Central memory CD8-positive, alpha-beta T cell (primary cell): ENCODE measurements at regions not wholly inside any gene's neighbourhood (a gene's known extent, or its start where the extent isn't known, plus 50 kb on each side); places are given as distances from the start of the nearest gene placed in this dataset.

Experiments
- ATAC-seq: fragments of 150-1000 bp; cut with Tn5 transposase; replicated peaks from 2 replicates; pipeline ENCODE4 v1.10.0; 2022; ENCODE audit warnings: mild to moderate bottlenecking, moderate FRiP score, moderate number of reproducible peaks; ENCODE audit not compliant: poor library complexity, severe bottlenecking; ENCODE audit errors: extremely low read depth
- DNase-seq, 2 donors: peaks; one replicate each; pipeline ENCODE4 v3.0.0; 2021; ENCODE audit warnings: low spot score in 2 of 2
- H3K27ac Mint-ChIP-seq: one replicate; pipeline ENCODE4 v1.8.0; 2022; ENCODE audit warnings: low read depth, mild to moderate bottlenecking, moderate library complexity, mixed read lengths
- H3K27me3 Mint-ChIP-seq: one replicate; pipeline ENCODE4 v1.8.0; 2022; ENCODE audit warnings: mixed read lengths
- H3K36me3 Mint-ChIP-seq: one replicate; pipeline ENCODE4 v1.8.0; 2022; ENCODE audit warnings: mild to moderate bottlenecking, moderate library complexity, mixed read lengths; ENCODE audit not compliant: insufficient read depth
- H3K4me1 Mint-ChIP-seq: one replicate; pipeline ENCODE4 v1.8.0; 2022; ENCODE audit warnings: mixed read lengths
- H3K4me3 Mint-ChIP-seq: one replicate; pipeline ENCODE4 v1.8.0; 2022; ENCODE audit warnings: mild to moderate bottlenecking, moderate library complexity, mixed read lengths
- H3K9me3 Mint-ChIP-seq: one replicate; pipeline ENCODE4 v1.8.0; 2022; ENCODE audit warnings: mixed read lengths

- Mint-ChIP-seq H3K27me3 (no peaks in the 10 kb centered on the region), H3K9me3 (no peaks in the 10 kb centered on the region)
Measured at GRCh38 chr5:61942462-61943049, 363.4 kb upstream of the KIF2A start.

GRCh38 chr5:61943713-61944112 is 362.3 kb upstream of the KIF2A start:
- no peak overlapping the region for H3K4me3 Mint-ChIP-seq
- no peaks in the 10 kb centered on the region for H3K36me3 Mint-ChIP-seq
- no peaks in the 10 kb centered on the region for H3K4me1 Mint-ChIP-seq
- ATAC-seq (no peak), DNase-seq (no peak)
- no peaks in the 10 kb centered on the region for H3K9me3 Mint-ChIP-seq
- no peaks in the 10 kb centered on the region for H3K27me3 Mint-ChIP-seq
- no peak overlapping the region for H3K27ac Mint-ChIP-seq

More at GRCh38 chr5:61942462-61943049, 363.4 kb upstream of the KIF2A start:
- no peak overlapping the region for H3K4me3 Mint-ChIP-seq
- ATAC-seq (no peak), DNase-seq (no peak)
- no peaks in the 10 kb centered on the region for H3K4me1 Mint-ChIP-seq
- no peaks in the 10 kb centered on the region for H3K36me3 Mint-ChIP-seq
- H3K27ac Mint-ChIP-seq, result no peak overlapping the region

- Mint-ChIP-seq H3K4me1 (no peaks in the 10 kb centered on the region), H3K27ac (no peak overlapping the region), H3K4me3 (no peak overlapping the region), H3K36me3 (no peaks in the 10 kb centered on the region), H3K9me3 (peaks cover 12% of the 10 kb centered on the region), H3K27me3 (no peaks in the 10 kb centered on the region)
- ATAC-seq (no peak), DNase-seq (no peak)
Measured at GRCh38 chr5:61948151-61948550, 357.9 kb upstream of the KIF2A start.

- DNase-seq, result no peak
- no peak for ATAC-seq
- no peak overlapping the region for H3K27ac Mint-ChIP-seq
- H3K9me3 Mint-ChIP-seq, result peaks cover 12% of the 10 kb centered on the region
- no peaks in the 10 kb centered on the region for H3K27me3 Mint-ChIP-seq
- H3K36me3 Mint-ChIP-seq, result no peaks in the 10 kb centered on the region
- H3K4me3 Mint-ChIP-seq, result no peak overlapping the region
- H3K4me1 Mint-ChIP-seq, result no peaks in the 10 kb centered on the region
Measured at GRCh38 chr5:61949054-61949678, 356.8 kb upstream of the KIF2A start.

DNA sequence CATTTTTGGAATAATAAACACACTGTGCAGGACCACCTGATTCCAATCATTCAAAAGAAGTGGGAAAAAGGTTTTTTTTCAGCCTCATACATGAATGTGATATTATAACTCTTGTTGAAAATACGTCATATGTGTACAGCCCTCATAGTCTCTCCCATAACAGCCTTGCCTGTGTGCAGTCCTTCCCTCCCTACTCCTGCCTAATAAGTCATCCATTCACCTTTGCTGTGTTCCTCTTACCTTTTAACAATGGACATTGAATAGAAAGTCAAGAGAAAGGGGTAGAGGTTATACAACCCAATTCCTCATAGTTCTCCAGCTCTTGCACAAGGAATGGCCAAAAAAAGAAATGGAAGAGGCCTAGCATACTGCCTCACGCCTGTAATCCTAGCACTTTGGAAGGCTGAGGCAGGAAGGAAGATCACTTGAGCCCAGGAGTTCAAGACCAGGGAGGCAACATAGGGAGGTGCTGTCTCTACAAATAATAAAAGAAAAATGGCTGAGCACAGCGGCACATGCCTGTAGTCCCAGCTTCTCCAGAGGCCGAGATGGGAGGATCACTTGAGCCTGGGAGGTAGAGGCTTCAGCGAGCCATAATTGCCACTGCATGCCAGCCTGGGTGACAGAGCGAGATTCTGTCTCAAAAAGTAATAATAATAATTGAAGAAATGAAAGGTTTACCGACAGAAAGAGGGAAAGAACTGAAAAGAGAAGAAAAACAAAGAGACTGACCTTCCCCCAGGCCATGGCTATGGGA is 356.1 kb upstream of the KIF2A start:
- ATAC-seq, result no peak
- Mint-ChIP-seq H3K27me3 (no peaks in the 10 kb centered on the region), H3K36me3 (no peaks in the 10 kb centered on the region), H3K9me3 (peaks cover 12% of the 10 kb centered on the region), H3K4me1 (no peaks in the 10 kb centered on the region), H3K4me3 (no peak overlapping the region), H3K27ac (no peak overlapping the region)
- DNase-seq, result no peak

DNA sequence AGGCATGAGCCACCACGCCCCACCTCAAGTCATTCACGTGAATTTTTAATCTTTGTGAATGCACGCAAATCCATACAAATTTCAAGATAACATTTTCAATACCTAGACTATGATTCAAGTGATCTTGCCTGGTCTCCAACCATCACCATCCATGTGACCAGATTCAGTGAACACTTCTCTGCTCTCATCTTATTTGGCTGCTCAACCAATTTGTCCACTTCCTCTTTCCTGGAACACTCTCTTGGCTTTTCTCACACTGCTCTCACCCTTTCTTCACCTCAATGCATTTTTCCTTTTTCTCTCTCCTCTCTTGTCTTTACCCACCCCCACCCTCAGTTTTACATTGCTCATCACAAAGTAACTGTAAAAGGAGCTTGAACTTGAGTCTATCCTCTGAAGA is 354.7 kb upstream of the KIF2A start:
- DNase-seq (no peak), ATAC-seq (no peak)
- Mint-ChIP-seq H3K9me3 (peaks cover 12% of the 10 kb centered on the region), H3K36me3 (no peaks in the 10 kb centered on the region), H3K4me3 (no peak overlapping the region), H3K27ac (no peak overlapping the region), H3K27me3 (no peaks in the 10 kb centered on the region), H3K4me1 (no peaks in the 10 kb centered on the region)

GRCh38 chr5:61953913-61954312 is 352.1 kb upstream of the KIF2A start:
- no peaks in the 10 kb centered on the region for H3K27me3 Mint-ChIP-seq
- peaks cover 12% of the 10 kb centered on the region for H3K9me3 Mint-ChIP-seq
- H3K4me3 Mint-ChIP-seq, result no peak overlapping the region
- H3K36me3 Mint-ChIP-seq, result no peaks in the 10 kb centered on the region
- H3K27ac Mint-ChIP-seq, result no peak overlapping the region
- ATAC-seq (no peak), DNase-seq (no peak)
- H3K4me1 Mint-ChIP-seq, result no peaks in the 10 kb centered on the region

DNA sequence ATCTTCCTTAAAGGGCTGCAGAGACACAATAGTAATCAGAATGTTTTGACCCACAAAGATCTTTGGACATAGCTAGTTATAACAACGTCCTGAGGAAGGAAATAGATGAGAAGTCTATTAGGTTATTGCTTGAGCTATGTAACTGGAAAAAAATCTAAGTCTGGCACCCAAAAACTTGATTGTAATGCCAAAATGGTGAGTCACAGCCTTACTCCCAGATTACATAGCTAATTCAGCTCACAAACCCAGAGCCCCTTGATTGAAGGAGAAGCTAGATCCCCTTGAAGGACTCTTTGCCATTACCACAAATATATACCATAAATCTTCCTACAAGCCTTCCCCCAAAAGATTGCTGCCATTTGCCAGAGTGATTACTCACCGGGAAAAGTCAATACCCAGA is 341.8 kb upstream of the KIF2A start:
- H3K36me3 Mint-ChIP-seq, result no peaks in the 10 kb centered on the region
- no peaks in the 10 kb centered on the region for H3K4me1 Mint-ChIP-seq
- ATAC-seq, result no peak
- no peak overlapping the region for H3K27ac Mint-ChIP-seq
- H3K4me3 Mint-ChIP-seq, result no peak overlapping the region
- H3K27me3 Mint-ChIP-seq, result no peaks in the 10 kb centered on the region
- H3K9me3 Mint-ChIP-seq, result peaks cover 7% of the 10 kb centered on the region
- no peak for DNase-seq

DNA sequence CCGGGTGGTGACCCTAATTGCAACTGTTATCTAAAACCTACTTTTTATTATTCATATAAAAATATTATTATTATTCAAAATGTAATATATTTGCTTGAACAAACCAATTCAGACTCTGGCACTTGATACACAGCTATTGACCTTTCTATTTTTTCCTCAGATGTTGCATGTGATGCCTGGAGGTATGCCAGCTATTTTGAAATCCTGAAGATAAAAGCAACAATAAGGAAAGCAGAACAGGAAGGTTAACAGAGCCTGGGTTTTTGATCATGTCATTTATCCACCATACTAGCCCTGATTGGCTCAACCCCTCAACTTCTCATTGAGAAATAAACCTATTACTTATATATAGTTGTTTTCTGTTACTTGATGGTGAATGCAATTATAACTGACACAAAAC is 340.9 kb upstream of the KIF2A start:
- H3K27me3 Mint-ChIP-seq, result no peaks in the 10 kb centered on the region
- H3K36me3 Mint-ChIP-seq, result no peaks in the 10 kb centered on the region
- no peak overlapping the region for H3K4me3 Mint-ChIP-seq
- H3K9me3 Mint-ChIP-seq, result peaks cover 5% of the 10 kb centered on the region
- DNase-seq (no peak), ATAC-seq (no peak)
- H3K27ac Mint-ChIP-seq, result no peak overlapping the region
- no peaks in the 10 kb centered on the region for H3K4me1 Mint-ChIP-seq

DNA sequence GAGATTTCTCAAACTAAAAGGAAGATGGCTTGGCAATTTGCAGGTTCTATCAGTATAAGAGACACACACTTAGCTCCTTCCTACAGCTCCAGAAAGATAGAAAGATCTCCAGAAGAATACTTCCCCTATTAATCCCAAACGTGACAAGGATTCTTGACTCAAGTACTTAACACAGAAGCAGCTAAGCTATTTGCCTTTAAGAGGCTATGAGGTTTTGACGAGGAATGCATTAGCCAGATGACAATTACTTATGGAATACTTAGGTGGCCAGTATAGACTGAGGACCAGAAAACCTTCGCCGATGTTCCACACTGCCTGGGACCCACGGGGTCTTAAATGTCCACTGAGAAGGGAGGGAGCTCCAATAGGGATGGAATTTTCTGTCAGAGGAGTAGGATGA is 340.5 kb upstream of the KIF2A start:
- Mint-ChIP-seq H3K36me3 (no peaks in the 10 kb centered on the region), H3K27me3 (no peaks in the 10 kb centered on the region), H3K4me1 (no peaks in the 10 kb centered on the region), H3K9me3 (peaks cover under 1% of the 10 kb centered on the region), H3K27ac (no peak overlapping the region), H3K4me3 (no peak overlapping the region)
- no peak for DNase-seq
- ATAC-seq, result no peak

DNA sequence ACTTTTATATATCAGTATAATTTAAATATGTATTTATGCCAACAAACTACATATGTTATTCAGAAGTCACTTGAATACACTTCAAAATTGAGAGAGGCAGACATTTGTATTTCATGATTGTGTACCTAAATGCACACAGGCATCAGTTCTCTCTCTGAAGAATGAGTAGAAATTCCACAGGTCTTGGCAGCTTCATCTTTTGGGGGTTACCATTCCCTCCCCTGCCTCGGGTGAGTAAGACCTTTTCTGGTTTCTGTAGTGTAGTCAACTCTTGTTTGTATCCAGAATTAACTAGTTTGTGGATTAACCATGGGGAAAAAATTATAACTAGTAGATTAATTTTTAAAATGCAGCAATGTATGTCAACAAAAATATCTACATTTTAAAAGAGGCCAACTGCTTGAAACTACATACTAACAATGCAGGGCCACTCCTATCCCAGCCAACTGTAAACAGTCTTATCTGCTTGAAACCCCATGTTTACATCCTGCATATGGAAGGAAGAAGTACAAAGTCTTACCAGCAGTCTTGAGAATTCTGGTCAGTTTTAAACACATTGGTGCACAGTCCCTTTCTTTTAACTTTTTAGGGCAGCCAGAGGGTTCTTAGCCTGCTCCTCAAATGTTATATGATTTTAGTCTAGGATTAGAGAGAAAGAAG is 339.6 kb upstream of the KIF2A start:
- ATAC-seq, result no peak
- no peak overlapping the region for H3K27ac Mint-ChIP-seq
- H3K36me3 Mint-ChIP-seq, result no peaks in the 10 kb centered on the region
- no peaks in the 10 kb centered on the region for H3K27me3 Mint-ChIP-seq
- H3K4me3 Mint-ChIP-seq, result no peak overlapping the region
- H3K4me1 Mint-ChIP-seq, result no peaks in the 10 kb centered on the region
- no peaks in the 10 kb centered on the region for H3K9me3 Mint-ChIP-seq
- no peak for DNase-seq

DNA sequence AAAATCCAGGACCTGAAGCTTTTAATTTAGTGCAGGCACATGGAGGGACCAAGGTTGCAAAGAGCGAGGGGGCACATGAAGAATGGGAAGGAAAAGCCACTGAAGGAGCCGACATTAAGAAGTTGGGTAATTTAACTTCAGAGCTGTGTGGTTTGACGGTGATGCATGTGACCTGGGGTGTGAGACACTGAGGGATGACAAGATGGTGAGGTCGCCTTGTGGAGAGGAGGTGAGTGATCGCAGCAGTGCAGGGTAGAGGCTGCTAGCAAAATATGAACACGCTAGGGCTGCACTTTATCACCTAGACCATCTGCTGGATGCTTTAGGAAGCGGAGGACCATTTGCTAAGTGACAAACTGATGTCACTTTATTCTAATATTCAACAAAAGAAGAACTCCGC is 339.0 kb upstream of the KIF2A start:
- no peaks in the 10 kb centered on the region for H3K36me3 Mint-ChIP-seq
- H3K4me3 Mint-ChIP-seq, result no peak overlapping the region
- no peaks in the 10 kb centered on the region for H3K27me3 Mint-ChIP-seq
- no peak for DNase-seq
- H3K27ac Mint-ChIP-seq, result no peak overlapping the region
- no peaks in the 10 kb centered on the region for H3K4me1 Mint-ChIP-seq
- no peaks in the 10 kb centered on the region for H3K9me3 Mint-ChIP-seq
- no peak for ATAC-seq

- no peak overlapping the region for H3K4me3 Mint-ChIP-seq
- ATAC-seq, result no peak
- H3K9me3 Mint-ChIP-seq, result no peaks in the 10 kb centered on the region
- H3K27ac Mint-ChIP-seq, result no peak overlapping the region
- H3K36me3 Mint-ChIP-seq, result no peaks in the 10 kb centered on the region
- DNase-seq, result no peak
- no peaks in the 10 kb centered on the region for H3K27me3 Mint-ChIP-seq
- H3K4me1 Mint-ChIP-seq, result no peaks in the 10 kb centered on the region
Measured at GRCh38 chr5:61967681-61968080, 338.3 kb upstream of the KIF2A start.
